ENCODE measurements at regions not wholly inside any gene's neighbourhood (a gene's known extent, or its start where the extent isn't known, plus 50 kb on each side); places are given as distances from the start of the nearest gene placed in this dataset.

- TF ChIP-seq ESRRG (CRISPR knock-in tag; IDR thresholded peaks at IDR 0.05) (no peak), ZNF565 (CRISPR knock-in tag; conservative IDR thresholded peaks at IDR 0.05; ENCODE audit: low read depth) (no peak), ZFP30 (CRISPR knock-in tag; IDR thresholded peaks at IDR 0.05) (no peak), RARB (CRISPR knock-in tag; IDR thresholded peaks at IDR 0.05) (no peak), ZFP3 (CRISPR knock-in tag; IDR thresholded peaks at IDR 0.05) (no peak), TCF4 (CRISPR knock-in tag; IDR thresholded peaks at IDR 0.05; ENCODE audit: borderline replicate concordance) (no peak), GLIS3 (CRISPR knock-in tag; IDR thresholded peaks at IDR 0.05) (no peak), ARNTL (CRISPR knock-in tag; IDR thresholded peaks at IDR 0.05; ENCODE audit: borderline replicate concordance, low read depth) (no peak), CREB5 (CRISPR knock-in tag; IDR thresholded peaks at IDR 0.05; ENCODE audit: low read depth) (no peak), ZNF8 (CRISPR knock-in tag; IDR thresholded peaks at IDR 0.05) (no peak), PPARA (CRISPR knock-in tag; IDR thresholded peaks at IDR 0.05; ENCODE audit: borderline replicate concordance) (no peak), BACH2 (CRISPR knock-in tag; IDR thresholded peaks at IDR 0.05; ENCODE audit: borderline replicate concordance) (no peak), POU6F1 (CRISPR knock-in tag; IDR thresholded peaks at IDR 0.05; ENCODE audit: borderline replicate concordance, low read depth) (no peak), PATZ1 (CRISPR knock-in tag; IDR thresholded peaks at IDR 0.05; ENCODE audit: borderline replicate concordance) (no peak)
Measured at GRCh38 chr5:90182726-90183125, 226.8 kb downstream of the CETN3 start.
